Panc1 (cell line): ENCODE measurements at regions not wholly inside any gene's neighbourhood (a gene's known extent, or its start where the extent isn't known, plus 50 kb on each side); places are given as distances from the start of the nearest gene placed in this dataset.

Experiments used
- ATAC-seq: fragments of 200-7000 bp; cut with Tn5 transposase; 2 replicates; pipeline ENCODE4 v1.9.1; 2020; ENCODE audit warnings: mild to moderate bottlenecking, moderate library complexity
- BruUV-seq: library from RNA; stranded (reverse); fragments of 400-500 nt; replicated peaks from 2 replicates; lab custom pipeline; 2021; lab: Mats Ljungman, UMichigan
- CTCF ChIA-PET: fragments of 300-600 bp; sonication (Branson Sonifier 250); formaldehyde crosslinking; loops from one replicate; lab custom pipeline; 2022; ENCODE audit warnings: antibody characterized with exemption; lab: Charles Lee
- POLR2A ChIA-PET: fragments of 300-600 bp; sonication (Branson Sonifier 250); formaldehyde crosslinking; loops from one replicate; lab custom pipeline; 2022; ENCODE audit warnings: antibody characterized with exemption; lab: Charles Lee
- DNase-seq: peaks from one replicate; pipeline ENCODE4 v3.0.0-alpha.2; 2010; ENCODE audit warnings: low read depth, low spot score
- H3K27ac ChIP-seq: 2 replicates; pipeline ENCODE4 v1.5.1; 2011; ENCODE audit warnings: mild to moderate bottlenecking, low read length, inconsistent platforms
- H3K27me3 ChIP-seq: fragments of 200-500 bp; sonication (Bioruptor generic); 2 replicates; pipeline ENCODE4 v1.6.0; 2014; ENCODE audit warnings: low read length, inconsistent platforms; ENCODE audit not compliant: control insufficient read depth, insufficient read depth
- H3K36me3 ChIP-seq: fragments of 200-500 bp; sonication (Bioruptor generic); 2 replicates; pipeline ENCODE4 v1.5.1; 2014; ENCODE audit warnings: inconsistent platforms, mild to moderate bottlenecking, low read length, moderate library complexity; ENCODE audit not compliant: control insufficient read depth, insufficient read depth
- H3K4me1 ChIP-seq: 2 replicates; pipeline ENCODE4 v1.5.1; 2011; ENCODE audit warnings: inconsistent platforms, mild to moderate bottlenecking, low read length, moderate library complexity; ENCODE audit not compliant: control insufficient read depth, insufficient read depth
- H3K4me3 ChIP-seq, 2 experiments: 2 replicates each; pipeline ENCODE4 v1.5.1; 2011 to 2012; ENCODE audit warnings: low read depth in 2 of 2, low read length in 2 of 2, mild to moderate bottlenecking in 2 of 2, inconsistent platforms in 1 of 2, moderate library complexity in 1 of 2
- H3K9me3 ChIP-seq: fragments of 200-500 bp; sonication (Bioruptor generic); 2 replicates; pipeline ENCODE4 v1.5.1; 2014; ENCODE audit warnings: low read depth, mild to moderate bottlenecking, inconsistent platforms, low read length, moderate library complexity; ENCODE audit not compliant: control insufficient read depth, insufficient read depth
- POLR2AphosphoS5 ChIP-seq: IDR thresholded peaks from 2 replicates; pipeline ENCODE4 v1.6.1; 2012; ENCODE audit warnings: mild to moderate bottlenecking, low read depth, low read length, moderate library complexity
- SIN3A ChIP-seq: IDR thresholded peaks from 2 replicates; pipeline ENCODE4 v1.6.1; 2012; ENCODE audit warnings: low read depth, mild to moderate bottlenecking, low read length, moderate library complexity, borderline replicate concordance; ENCODE audit not compliant: insufficient read depth
- TCF7L2 ChIP-seq: IDR thresholded peaks from 2 replicates; pipeline ENCODE4 v1.6.1; 2011; ENCODE audit warnings: mild to moderate bottlenecking, low read depth, low read length, inconsistent platforms
- in situ Hi-C: cut with HindIII; loops from 2 replicates; pipeline ENCODE4 v1.10.0; 2016; ENCODE audit warnings: low sequenced_read_pairs, low pct_unique_long_range_greater_than_20kb
- intact Hi-C: fragments of 100-400 bp; cut with micrococcal nuclease; formaldehyde crosslinking; loops from one replicate; pipeline ENCODE4 v1.10.0; 2022; ENCODE audit not compliant: unreplicated experiment
- TF ChIP-seq, protein P1 (sequence below), 2 experiments: IDR thresholded peaks; 2 replicates each; pipeline ENCODE4 v1.6.1; 2011 to 2012; ENCODE audit warnings: low read depth in 2 of 2, control low read depth in 1 of 2, low read length in 1 of 2, mild to moderate bottlenecking in 1 of 2, moderate library complexity in 1 of 2; ENCODE audit not compliant: insufficient read depth in 1 of 2
- TF ChIP-seq, protein P2 (sequence below): fragments of 450-650 bp; IDR thresholded peaks from 2 replicates; pipeline ENCODE4 v1.5.1; 2017; ENCODE audit warnings: mild to moderate bottlenecking

DNA sequence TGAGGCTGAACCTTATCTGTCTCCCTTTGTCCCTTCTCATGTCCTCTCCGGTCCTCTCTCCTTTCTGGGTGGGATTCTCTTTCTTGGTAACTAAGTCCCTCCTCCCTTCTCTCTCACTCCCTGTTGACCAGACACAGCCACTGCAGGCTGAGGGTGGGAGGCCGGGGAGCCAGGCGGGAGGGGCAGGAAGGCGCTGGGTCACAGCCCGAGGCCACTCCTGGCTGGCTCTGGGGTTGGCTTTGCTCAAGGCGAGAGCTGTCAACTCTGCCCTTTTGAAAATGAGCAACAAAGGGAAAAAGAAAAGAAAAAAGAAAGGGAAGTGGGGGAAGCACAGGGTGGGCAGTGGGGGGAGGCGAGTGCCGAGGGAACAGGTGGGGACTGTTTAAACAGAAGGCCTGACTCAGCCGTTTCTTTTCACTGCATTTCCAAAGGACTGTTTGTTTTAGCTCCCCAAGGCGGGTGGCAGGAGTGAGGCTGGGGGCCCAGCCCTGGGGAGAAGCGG lies 70.5 kb upstream of the IGFBP5 start:
- BruUV-seq: no TSS peak
- H3K27ac ChIP-seq: no peak overlapping the region
- POLR2A ChIA-PET: no interaction called here
- H3K4me1 ChIP-seq: no peaks in the 10 kb centered on the region
- H3K4me3 ChIP-seq: no peak overlapping the region
- H3K36me3 ChIP-seq: no peaks in the 10 kb centered on the region
- TF ChIP-seq TCF7L2: no peak
- no peak for TF ChIP-seq SIN3A
- TF ChIP-seq, protein P1, sequence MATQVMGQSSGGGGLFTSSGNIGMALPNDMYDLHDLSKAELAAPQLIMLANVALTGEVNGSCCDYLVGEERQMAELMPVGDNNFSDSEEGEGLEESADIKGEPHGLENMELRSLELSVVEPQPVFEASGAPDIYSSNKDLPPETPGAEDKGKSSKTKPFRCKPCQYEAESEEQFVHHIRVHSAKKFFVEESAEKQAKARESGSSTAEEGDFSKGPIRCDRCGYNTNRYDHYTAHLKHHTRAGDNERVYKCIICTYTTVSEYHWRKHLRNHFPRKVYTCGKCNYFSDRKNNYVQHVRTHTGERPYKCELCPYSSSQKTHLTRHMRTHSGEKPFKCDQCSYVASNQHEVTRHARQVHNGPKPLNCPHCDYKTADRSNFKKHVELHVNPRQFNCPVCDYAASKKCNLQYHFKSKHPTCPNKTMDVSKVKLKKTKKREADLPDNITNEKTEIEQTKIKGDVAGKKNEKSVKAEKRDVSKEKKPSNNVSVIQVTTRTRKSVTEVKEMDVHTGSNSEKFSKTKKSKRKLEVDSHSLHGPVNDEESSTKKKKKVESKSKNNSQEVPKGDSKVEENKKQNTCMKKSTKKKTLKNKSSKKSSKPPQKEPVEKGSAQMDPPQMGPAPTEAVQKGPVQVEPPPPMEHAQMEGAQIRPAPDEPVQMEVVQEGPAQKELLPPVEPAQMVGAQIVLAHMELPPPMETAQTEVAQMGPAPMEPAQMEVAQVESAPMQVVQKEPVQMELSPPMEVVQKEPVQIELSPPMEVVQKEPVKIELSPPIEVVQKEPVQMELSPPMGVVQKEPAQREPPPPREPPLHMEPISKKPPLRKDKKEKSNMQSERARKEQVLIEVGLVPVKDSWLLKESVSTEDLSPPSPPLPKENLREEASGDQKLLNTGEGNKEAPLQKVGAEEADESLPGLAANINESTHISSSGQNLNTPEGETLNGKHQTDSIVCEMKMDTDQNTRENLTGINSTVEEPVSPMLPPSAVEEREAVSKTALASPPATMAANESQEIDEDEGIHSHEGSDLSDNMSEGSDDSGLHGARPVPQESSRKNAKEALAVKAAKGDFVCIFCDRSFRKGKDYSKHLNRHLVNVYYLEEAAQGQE (IDR thresholded peaks at IDR 0.05; ENCODE audit: insufficient read depth in 1 of 2, low read depth in 2 of 2, low read length in 1 of 2): no peak
- TF ChIP-seq, protein P2, sequence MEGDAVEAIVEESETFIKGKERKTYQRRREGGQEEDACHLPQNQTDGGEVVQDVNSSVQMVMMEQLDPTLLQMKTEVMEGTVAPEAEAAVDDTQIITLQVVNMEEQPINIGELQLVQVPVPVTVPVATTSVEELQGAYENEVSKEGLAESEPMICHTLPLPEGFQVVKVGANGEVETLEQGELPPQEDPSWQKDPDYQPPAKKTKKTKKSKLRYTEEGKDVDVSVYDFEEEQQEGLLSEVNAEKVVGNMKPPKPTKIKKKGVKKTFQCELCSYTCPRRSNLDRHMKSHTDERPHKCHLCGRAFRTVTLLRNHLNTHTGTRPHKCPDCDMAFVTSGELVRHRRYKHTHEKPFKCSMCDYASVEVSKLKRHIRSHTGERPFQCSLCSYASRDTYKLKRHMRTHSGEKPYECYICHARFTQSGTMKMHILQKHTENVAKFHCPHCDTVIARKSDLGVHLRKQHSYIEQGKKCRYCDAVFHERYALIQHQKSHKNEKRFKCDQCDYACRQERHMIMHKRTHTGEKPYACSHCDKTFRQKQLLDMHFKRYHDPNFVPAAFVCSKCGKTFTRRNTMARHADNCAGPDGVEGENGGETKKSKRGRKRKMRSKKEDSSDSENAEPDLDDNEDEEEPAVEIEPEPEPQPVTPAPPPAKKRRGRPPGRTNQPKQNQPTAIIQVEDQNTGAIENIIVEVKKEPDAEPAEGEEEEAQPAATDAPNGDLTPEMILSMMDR: no peak
- TF ChIP-seq POLR2AphosphoS5: no peak
- no peaks in the 10 kb centered on the region for H3K9me3 ChIP-seq
- DNase-seq: no peak
- CTCF ChIA-PET: no interaction called here
- no peaks in the 10 kb centered on the region; the same call in 1 of the 2 replicates for H3K27me3 ChIP-seq
- intact Hi-C loops: no loop called here
- no peak for ATAC-seq
- in situ Hi-C loops: no loop called here

GRCh38 chr2:216763396-216763795 lies 68.0 kb upstream of the IGFBP5 start:
- no peak for DNase-seq
- Histone ChIP-seq H3K36me3 (no peaks in the 10 kb centered on the region), H3K27me3 (peaks cover 4% of the 10 kb centered on the region; the same call in 1 of the 2 replicates), H3K27ac (no peak overlapping the region), H3K4me3 (no peak overlapping the region), H3K9me3 (no peaks in the 10 kb centered on the region), H3K4me1 (no peaks in the 10 kb centered on the region)
- in situ Hi-C loops (no loop called here), intact Hi-C loops (no loop called here)
- no peak for TF ChIP-seq SIN3A
- TF ChIP-seq, protein P1 (IDR thresholded peaks at IDR 0.05; ENCODE audit: insufficient read depth in 1 of 2, low read depth in 2 of 2, low read length in 1 of 2): no peak
- ChIA-PET POLR2A (no interaction called here), CTCF (no interaction called here)
- no peak for ATAC-seq
- BruUV-seq: no TSS peak
